Endodermal cell (in vitro differentiated cells): ENCODE measurements at regions not wholly inside any gene's neighbourhood (a gene's known extent, or its start where the extent isn't known, plus 50 kb on each side); places are given as distances from the start of the nearest gene placed in this dataset.

Source experiments
- DNase-seq: peaks from one replicate; pipeline ENCODE4 v3.0.0-alpha.2; 2017
- H3K27ac ChIP-seq: 2 replicates; pipeline ENCODE4 v1.5.1; 2013; ENCODE audit warnings: mild to moderate bottlenecking, low read depth, low read length, moderate library complexity
- H3K27me3 ChIP-seq: 2 replicates; pipeline ENCODE4 v1.6.1; 2013; ENCODE audit warnings: mild to moderate bottlenecking, low read length, moderate library complexity; ENCODE audit not compliant: insufficient read depth, control insufficient read depth, poor library complexity, severe bottlenecking
- H3K36me3 ChIP-seq: 2 replicates; pipeline ENCODE4 v1.7.0; 2013; ENCODE audit warnings: mild to moderate bottlenecking, low read length, moderate library complexity; ENCODE audit not compliant: control insufficient read depth, insufficient read depth
- H3K4me1 ChIP-seq: one replicate; pipeline ENCODE4 v1.7.0; 2013; ENCODE audit warnings: low read length; ENCODE audit not compliant: control insufficient read depth, insufficient read depth
- H3K4me3 ChIP-seq: 2 replicates; pipeline ENCODE4 v1.5.1; 2013; ENCODE audit warnings: mild to moderate bottlenecking, low read length, moderate library complexity
- H3K9ac ChIP-seq: 2 replicates; pipeline ENCODE4 v1.6.1; 2013; ENCODE audit warnings: mild to moderate bottlenecking, low read length, moderate library complexity; ENCODE audit not compliant: poor library complexity, severe bottlenecking; ENCODE audit errors: extremely low read depth
- H3K9me3 ChIP-seq: 2 replicates; pipeline ENCODE4 v1.6.1; 2013; ENCODE audit warnings: mild to moderate bottlenecking, low read length, moderate library complexity; ENCODE audit not compliant: control insufficient read depth
- H3K27ac Mint-ChIP-seq: 2 replicates; pipeline ENCODE4 v1.8.0; 2020; ENCODE audit warnings: mixed read lengths
- H3K27me3 Mint-ChIP-seq: 2 replicates; pipeline ENCODE4 v1.8.0; 2021; ENCODE audit warnings: mild to moderate bottlenecking, mixed read lengths; ENCODE audit not compliant: insufficient read depth
- H3K36me3 Mint-ChIP-seq: 2 replicates; pipeline ENCODE4 v1.8.0; 2020; ENCODE audit warnings: low read depth, mixed read lengths
- H3K4me1 Mint-ChIP-seq: 2 replicates; pipeline ENCODE4 v1.8.0; 2020; ENCODE audit warnings: mixed read lengths
- H3K4me3 Mint-ChIP-seq: 2 replicates; pipeline ENCODE4 v1.8.0; 2020; ENCODE audit warnings: mild to moderate bottlenecking, moderate library complexity, mixed read lengths
- H3K9me3 Mint-ChIP-seq: 2 replicates; pipeline ENCODE4 v1.8.0; 2020; ENCODE audit warnings: mild to moderate bottlenecking, mixed read lengths
- WGBS, 2 experiments: methylation state at CpG; one replicate each; pipeline versions ENCODE4 v1.1.5 to v1.1.7; 2013; ENCODE audit warnings: missing lambda C conversion rate in 2 of 2, mixed read lengths in 1 of 2; ENCODE audit not compliant: insufficient coverage in 1 of 2, insufficient read length in 1 of 2; 5-methylcytosine and 5-hydroxymethylcytosine counted together
- TF ChIP-seq, protein P1 (sequence below): fragments of 200-600 bp; sonication (generic); conservative IDR thresholded peaks from 2 replicates; pipeline ENCODE4 v1.5.0; 2021; ENCODE audit warnings: antibody characterized with exemption, mild to moderate bottlenecking

- no peak overlapping the region for H3K4me3 Mint-ChIP-seq
- Histone ChIP-seq H3K4me1 (no peaks in the 10 kb centered on the region), H3K36me3 (no peaks in the 10 kb centered on the region), H3K9me3 (no peaks in the 10 kb centered on the region), H3K27ac (no peak overlapping the region), H3K4me3 (no peak overlapping the region), H3K27me3 (no peaks in the 10 kb centered on the region), H3K9ac (no peak overlapping the region)
- no peak for DNase-seq
- H3K36me3 Mint-ChIP-seq: no peaks in the 10 kb centered on the region
- 85 to 100% methylated on average over 1 to 3 of the region's 3 CpGs for WGBS, 2 experiments
- H3K9me3 Mint-ChIP-seq: no peaks in the 10 kb centered on the region
- no peak overlapping the region for H3K27ac Mint-ChIP-seq
- H3K27me3 Mint-ChIP-seq: peaks cover 2% of the 10 kb centered on the region
- TF ChIP-seq, protein P1, sequence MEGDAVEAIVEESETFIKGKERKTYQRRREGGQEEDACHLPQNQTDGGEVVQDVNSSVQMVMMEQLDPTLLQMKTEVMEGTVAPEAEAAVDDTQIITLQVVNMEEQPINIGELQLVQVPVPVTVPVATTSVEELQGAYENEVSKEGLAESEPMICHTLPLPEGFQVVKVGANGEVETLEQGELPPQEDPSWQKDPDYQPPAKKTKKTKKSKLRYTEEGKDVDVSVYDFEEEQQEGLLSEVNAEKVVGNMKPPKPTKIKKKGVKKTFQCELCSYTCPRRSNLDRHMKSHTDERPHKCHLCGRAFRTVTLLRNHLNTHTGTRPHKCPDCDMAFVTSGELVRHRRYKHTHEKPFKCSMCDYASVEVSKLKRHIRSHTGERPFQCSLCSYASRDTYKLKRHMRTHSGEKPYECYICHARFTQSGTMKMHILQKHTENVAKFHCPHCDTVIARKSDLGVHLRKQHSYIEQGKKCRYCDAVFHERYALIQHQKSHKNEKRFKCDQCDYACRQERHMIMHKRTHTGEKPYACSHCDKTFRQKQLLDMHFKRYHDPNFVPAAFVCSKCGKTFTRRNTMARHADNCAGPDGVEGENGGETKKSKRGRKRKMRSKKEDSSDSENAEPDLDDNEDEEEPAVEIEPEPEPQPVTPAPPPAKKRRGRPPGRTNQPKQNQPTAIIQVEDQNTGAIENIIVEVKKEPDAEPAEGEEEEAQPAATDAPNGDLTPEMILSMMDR: no peak
- H3K4me1 Mint-ChIP-seq: peaks cover 3% of the 10 kb centered on the region
These were observed 138.6 kb upstream of the AKR1E2 start for GRCh38 chr10:4687397-4687796.

GRCh38 chr10:4686644-4686996, 139.4 kb upstream of the AKR1E2 start:
- Histone ChIP-seq H3K27me3 (no peaks in the 10 kb centered on the region), H3K4me1 (no peaks in the 10 kb centered on the region), H3K4me3 (no peak overlapping the region), H3K36me3 (no peaks in the 10 kb centered on the region), H3K9me3 (no peaks in the 10 kb centered on the region), H3K27ac (no peak overlapping the region), H3K9ac (no peak overlapping the region)
- WGBS, 2 experiments: 80 to 94% methylated on average over 1 to 4 of the region's 4 CpGs
- TF ChIP-seq, protein P1: no peak
- Mint-ChIP-seq H3K9me3 (no peaks in the 10 kb centered on the region), H3K27me3 (peaks cover 2% of the 10 kb centered on the region), H3K4me3 (no peak overlapping the region), H3K4me1 (peaks cover under 1% of the 10 kb centered on the region), H3K36me3 (no peaks in the 10 kb centered on the region), H3K27ac (no peak overlapping the region)
- no peak for DNase-seq

GRCh38 chr10:4685904-4686643, 139.9 kb upstream of the AKR1E2 start:
- TF ChIP-seq, protein P1: no peak
- H3K36me3 Mint-ChIP-seq: no peaks in the 10 kb centered on the region
- DNase-seq: no peak
- Histone ChIP-seq H3K27me3 (no peaks in the 10 kb centered on the region), H3K4me1 (no peaks in the 10 kb centered on the region), H3K9ac (no peak overlapping the region), H3K9me3 (no peaks in the 10 kb centered on the region), H3K4me3 (no peak overlapping the region), H3K27ac (no peak overlapping the region), H3K36me3 (no peaks in the 10 kb centered on the region)
- WGBS, 2 experiments: 91 to 100% methylated on average over 1 to 5 of the region's 5 CpGs
- H3K4me1 Mint-ChIP-seq: no peaks in the 10 kb centered on the region
- peaks cover 2% of the 10 kb centered on the region for H3K27me3 Mint-ChIP-seq
- H3K4me3 Mint-ChIP-seq: no peak overlapping the region
- H3K27ac Mint-ChIP-seq: no peak overlapping the region
- H3K9me3 Mint-ChIP-seq: no peaks in the 10 kb centered on the region
